PFSK-1 (cell line): ENCODE measurements at regions not wholly inside any gene's neighbourhood (a gene's known extent, or its start where the extent isn't known, plus 50 kb on each side); places are given as distances from the start of the nearest gene placed in this dataset.

ENCODE experiments used
- FOXP2 ChIP-seq: optimal IDR thresholded peaks from 2 replicates; pipeline ENCODE3; 2011; ENCODE audit warnings: borderline replicate concordance, control low read depth, inconsistent platforms; ENCODE audit not compliant: insufficient read depth; ENCODE audit errors: extremely low read length, extremely low read depth
- POLR2AphosphoS5 ChIP-seq: IDR thresholded peaks from 2 replicates; pipeline ENCODE4 v1.6.1; 2012; ENCODE audit warnings: low read depth, mild to moderate bottlenecking, control low read depth, low read length, moderate library complexity
- REST ChIP-seq, 2 experiments: IDR thresholded peaks; 2 replicates each; pipeline versions ENCODE4 v1.6.1 to v1.8.0; 2011 to 2012; ENCODE audit warnings: low read depth in 2 of 2, low read length in 2 of 2, control low read depth in 1 of 2, inconsistent platforms in 1 of 2, mild to moderate bottlenecking in 1 of 2, moderate library complexity in 1 of 2; ENCODE audit not compliant: insufficient read depth in 1 of 2
- SIN3A ChIP-seq: IDR thresholded peaks from 2 replicates; pipeline ENCODE4 v1.6.1; 2012; ENCODE audit warnings: mild to moderate bottlenecking, low read length, moderate library complexity, borderline replicate concordance; ENCODE audit not compliant: insufficient read depth
- TAF1 ChIP-seq: IDR thresholded peaks from 2 replicates; pipeline ENCODE4 v1.6.1; 2012; ENCODE audit warnings: low read length, control low read depth, borderline replicate concordance; ENCODE audit not compliant: insufficient read depth

- TF ChIP-seq SIN3A (no peak), POLR2AphosphoS5 (no peak), REST (IDR thresholded peaks at IDR 0.05; ENCODE audit: insufficient read depth in 1 of 2, low read depth in 2 of 2, low read length in 2 of 2) (no peak), TAF1 (no peak), FOXP2 (no peak)
Measured at GRCh38 chr14:98932431-98933325, 339.3 kb downstream of the BCL11B start.

DNA sequence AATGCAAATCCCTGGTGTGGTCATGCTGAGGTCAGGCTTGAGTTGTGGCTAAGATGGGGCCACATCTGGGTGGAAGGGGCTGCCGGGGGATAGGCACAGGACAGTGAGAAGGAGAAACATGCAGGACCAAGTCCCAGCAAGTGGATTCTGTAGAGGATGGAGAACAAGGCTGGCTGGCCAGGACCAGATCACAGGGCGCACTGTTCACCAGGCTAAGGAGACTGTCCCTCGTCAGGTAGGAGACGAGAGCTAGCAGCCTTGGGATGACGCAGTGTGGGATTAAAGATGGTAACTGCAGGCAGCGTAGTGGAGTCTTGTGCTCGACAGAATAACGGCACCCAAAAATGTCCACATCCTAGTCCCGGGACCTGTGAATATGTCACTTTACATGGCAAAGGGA, 336.1 kb downstream of the BCL11B start:
- TF ChIP-seq SIN3A (no peak), POLR2AphosphoS5 (no peak), FOXP2 (no peak), TAF1 (no peak), REST (IDR thresholded peaks at IDR 0.05; ENCODE audit: insufficient read depth in 1 of 2, low read depth in 2 of 2, low read length in 2 of 2) (no peak)

DNA sequence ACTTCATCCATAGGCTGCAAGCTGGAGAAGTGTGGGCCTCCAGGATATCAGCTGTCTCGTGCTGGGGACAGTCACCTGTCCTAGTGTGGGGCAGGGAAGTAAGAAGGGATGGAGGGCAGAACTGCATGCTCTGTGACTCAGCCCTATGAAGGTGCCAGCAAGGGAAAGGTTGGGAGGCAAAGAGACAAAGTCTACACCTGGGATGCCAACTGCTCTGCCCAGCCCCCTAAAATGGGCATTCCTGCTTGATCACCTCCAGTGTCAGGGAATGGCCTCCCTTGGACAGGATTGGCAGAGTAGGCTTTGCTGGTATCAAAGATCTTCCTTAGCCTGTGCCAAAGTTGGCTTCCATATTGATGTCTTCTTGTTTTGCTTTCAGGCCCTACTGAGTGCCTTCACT, 335.0 kb downstream of the BCL11B start:
- TF ChIP-seq REST (IDR thresholded peaks at IDR 0.05; ENCODE audit: insufficient read depth in 1 of 2, low read depth in 2 of 2, low read length in 2 of 2) (no peak), POLR2AphosphoS5 (no peak), SIN3A (no peak), FOXP2 (no peak), TAF1 (no peak)

DNA sequence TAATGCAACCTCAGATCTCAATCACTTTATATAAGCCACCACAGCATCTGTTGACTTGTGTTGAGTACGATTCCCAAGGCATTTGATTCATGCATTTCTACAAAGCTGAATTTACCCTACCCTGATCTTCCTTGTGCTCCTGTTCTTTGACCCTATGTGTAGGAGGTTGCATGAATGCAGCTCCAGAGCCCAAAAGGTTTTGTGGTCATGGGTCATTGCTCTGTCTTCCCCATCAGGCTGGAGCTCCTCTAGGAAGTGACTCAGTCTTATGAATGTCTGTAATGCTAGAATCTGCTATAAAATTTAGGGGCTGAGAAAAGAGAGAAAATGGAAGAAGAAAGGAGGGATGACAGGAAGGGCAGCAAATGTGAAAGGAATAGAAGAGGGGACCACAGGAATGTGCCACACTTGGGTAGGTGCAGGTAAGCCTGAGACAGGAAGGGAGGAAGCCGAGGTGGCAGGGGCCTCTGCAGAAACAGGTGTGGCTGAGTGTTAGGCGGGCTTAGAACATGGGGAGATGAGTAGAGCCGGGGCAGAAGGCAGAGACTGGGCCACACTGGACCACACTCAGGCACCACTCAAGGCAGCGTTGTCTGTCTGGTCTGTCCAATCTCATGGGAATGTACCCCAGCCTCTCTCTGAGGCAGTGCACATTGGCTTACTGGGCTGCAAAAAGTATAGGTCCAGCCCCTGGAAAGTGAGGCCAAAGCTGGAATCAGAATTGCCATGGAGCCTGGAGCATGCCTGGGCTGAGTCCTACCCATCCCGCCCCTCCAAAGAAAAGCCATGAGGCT, 334.1 kb downstream of the BCL11B start:
- TF ChIP-seq REST (IDR thresholded peaks at IDR 0.05; ENCODE audit: insufficient read depth in 1 of 2, low read depth in 2 of 2, low read length in 2 of 2), result no peak
